ENCODE measurements at regions not wholly inside any gene's neighbourhood (a gene's known extent, or its start where the extent isn't known, plus 50 kb on each side); places are given as distances from the start of the nearest gene placed in this dataset.
A peak's percentile ranks its signal among the peaks of the same experiment; 100 is the strongest.

DNA sequence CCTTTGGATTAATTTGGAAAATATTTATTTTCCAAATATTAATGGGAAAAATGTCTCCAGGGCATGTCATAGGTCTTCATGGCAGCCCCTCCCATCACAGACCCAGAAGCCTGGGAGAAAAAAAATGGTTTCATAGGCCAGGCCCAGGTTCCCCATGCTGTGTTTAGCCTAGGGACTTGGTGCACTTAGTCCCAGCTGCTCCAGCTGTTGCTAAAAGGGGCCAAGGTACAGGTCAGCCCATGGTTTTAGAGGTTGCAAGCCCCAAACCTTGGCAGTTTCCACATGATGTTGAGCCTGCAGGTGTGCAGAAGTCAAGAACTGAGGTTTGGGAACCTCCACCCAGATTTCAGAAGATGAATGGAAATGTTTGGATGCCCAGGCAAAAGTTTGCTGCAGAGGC lies 309.6 kb downstream of the SOCS6 start:
- in situ Hi-C loops (cut with HindIII; ENCODE audit: low pct_unique_long_range_greater_than_20kb, low sequenced_read_pairs) = no loop called here
- ATAC-seq = no peak
- intact Hi-C loops (cut with micrococcal nuclease; ENCODE audit: unreplicated experiment) = no loop called here
- H3K9me3 ChIP-seq (ENCODE audit: control insufficient read depth, insufficient read depth, low read depth, low read length) = no peaks in the 10 kb centered on the region
- BruUV-seq (replicated peaks) = no TSS peak
- no peaks in the 10 kb centered on the region for H3K4me1 ChIP-seq (ENCODE audit: control insufficient read depth, insufficient read depth, low read length)
- TF ChIP-seq, protein P1, sequence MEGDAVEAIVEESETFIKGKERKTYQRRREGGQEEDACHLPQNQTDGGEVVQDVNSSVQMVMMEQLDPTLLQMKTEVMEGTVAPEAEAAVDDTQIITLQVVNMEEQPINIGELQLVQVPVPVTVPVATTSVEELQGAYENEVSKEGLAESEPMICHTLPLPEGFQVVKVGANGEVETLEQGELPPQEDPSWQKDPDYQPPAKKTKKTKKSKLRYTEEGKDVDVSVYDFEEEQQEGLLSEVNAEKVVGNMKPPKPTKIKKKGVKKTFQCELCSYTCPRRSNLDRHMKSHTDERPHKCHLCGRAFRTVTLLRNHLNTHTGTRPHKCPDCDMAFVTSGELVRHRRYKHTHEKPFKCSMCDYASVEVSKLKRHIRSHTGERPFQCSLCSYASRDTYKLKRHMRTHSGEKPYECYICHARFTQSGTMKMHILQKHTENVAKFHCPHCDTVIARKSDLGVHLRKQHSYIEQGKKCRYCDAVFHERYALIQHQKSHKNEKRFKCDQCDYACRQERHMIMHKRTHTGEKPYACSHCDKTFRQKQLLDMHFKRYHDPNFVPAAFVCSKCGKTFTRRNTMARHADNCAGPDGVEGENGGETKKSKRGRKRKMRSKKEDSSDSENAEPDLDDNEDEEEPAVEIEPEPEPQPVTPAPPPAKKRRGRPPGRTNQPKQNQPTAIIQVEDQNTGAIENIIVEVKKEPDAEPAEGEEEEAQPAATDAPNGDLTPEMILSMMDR (IDR thresholded peaks at IDR 0.05) = no peak
- TF ChIP-seq TCF7L2 (IDR thresholded peaks at IDR 0.05; ENCODE audit: low read depth, low read length) (no peak), POLR2AphosphoS5 (IDR thresholded peaks at IDR 0.05; ENCODE audit: low read depth, low read length) (no peak)
- no peak for DNase-seq (ENCODE audit: low read depth, low spot score)
- POLR2A ChIA-PET = no interaction called here
- H3K36me3 ChIP-seq (ENCODE audit: control insufficient read depth, insufficient read depth, low read length) = no peaks in the 10 kb centered on the region
- H3K27me3 ChIP-seq (ENCODE audit: control insufficient read depth, insufficient read depth, low read length) = no peaks in the 10 kb centered on the region
- CTCF ChIA-PET = no interaction called here
- H3K27ac ChIP-seq (ENCODE audit: low read length) = no peak overlapping the region
- no peak overlapping the region for H3K4me3 ChIP-seq (ENCODE audit: low read depth in 2 of 2, low read length in 2 of 2)

DNA sequence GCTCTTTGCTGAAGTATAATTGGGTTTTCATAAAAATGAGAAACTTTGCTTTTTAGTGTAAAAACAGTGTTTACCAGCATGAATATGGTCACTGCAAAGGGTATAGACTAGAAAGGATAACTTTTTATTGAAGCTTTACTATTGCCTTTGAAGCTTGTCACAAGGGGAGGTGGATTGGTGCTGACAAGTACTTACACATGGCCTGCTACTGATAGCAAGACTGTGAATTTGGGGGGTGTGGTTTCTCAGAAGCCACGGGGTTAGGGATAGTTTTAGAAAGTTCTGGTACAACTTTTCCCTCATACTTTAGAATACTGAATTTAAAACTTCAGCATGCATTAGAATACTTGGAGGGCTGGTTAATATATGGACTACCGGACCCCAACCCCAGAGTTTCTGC lies 294.1 kb downstream of the SOCS6 start:
- in situ Hi-C loops (cut with HindIII; ENCODE audit: low pct_unique_long_range_greater_than_20kb, low sequenced_read_pairs) (no loop called here), intact Hi-C loops (cut with micrococcal nuclease; ENCODE audit: unreplicated experiment) (no loop called here)
- H3K4me1 ChIP-seq (ENCODE audit: control insufficient read depth, insufficient read depth, low read length) = no peaks in the 10 kb centered on the region
- no peak for TF ChIP-seq POLR2AphosphoS5 (IDR thresholded peaks at IDR 0.05; ENCODE audit: low read depth, low read length)
- TF ChIP-seq, protein P2, sequence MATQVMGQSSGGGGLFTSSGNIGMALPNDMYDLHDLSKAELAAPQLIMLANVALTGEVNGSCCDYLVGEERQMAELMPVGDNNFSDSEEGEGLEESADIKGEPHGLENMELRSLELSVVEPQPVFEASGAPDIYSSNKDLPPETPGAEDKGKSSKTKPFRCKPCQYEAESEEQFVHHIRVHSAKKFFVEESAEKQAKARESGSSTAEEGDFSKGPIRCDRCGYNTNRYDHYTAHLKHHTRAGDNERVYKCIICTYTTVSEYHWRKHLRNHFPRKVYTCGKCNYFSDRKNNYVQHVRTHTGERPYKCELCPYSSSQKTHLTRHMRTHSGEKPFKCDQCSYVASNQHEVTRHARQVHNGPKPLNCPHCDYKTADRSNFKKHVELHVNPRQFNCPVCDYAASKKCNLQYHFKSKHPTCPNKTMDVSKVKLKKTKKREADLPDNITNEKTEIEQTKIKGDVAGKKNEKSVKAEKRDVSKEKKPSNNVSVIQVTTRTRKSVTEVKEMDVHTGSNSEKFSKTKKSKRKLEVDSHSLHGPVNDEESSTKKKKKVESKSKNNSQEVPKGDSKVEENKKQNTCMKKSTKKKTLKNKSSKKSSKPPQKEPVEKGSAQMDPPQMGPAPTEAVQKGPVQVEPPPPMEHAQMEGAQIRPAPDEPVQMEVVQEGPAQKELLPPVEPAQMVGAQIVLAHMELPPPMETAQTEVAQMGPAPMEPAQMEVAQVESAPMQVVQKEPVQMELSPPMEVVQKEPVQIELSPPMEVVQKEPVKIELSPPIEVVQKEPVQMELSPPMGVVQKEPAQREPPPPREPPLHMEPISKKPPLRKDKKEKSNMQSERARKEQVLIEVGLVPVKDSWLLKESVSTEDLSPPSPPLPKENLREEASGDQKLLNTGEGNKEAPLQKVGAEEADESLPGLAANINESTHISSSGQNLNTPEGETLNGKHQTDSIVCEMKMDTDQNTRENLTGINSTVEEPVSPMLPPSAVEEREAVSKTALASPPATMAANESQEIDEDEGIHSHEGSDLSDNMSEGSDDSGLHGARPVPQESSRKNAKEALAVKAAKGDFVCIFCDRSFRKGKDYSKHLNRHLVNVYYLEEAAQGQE (IDR thresholded peaks at IDR 0.05; ENCODE audit: insufficient read depth in 1 of 2, low read depth in 2 of 2, low read length in 1 of 2) = no peak
- no peak for TF ChIP-seq SIN3A (IDR thresholded peaks at IDR 0.05; ENCODE audit: borderline replicate concordance, insufficient read depth, low read depth, low read length)
- TF ChIP-seq, protein P1 (IDR thresholded peaks at IDR 0.05) = no peak
- no peak for TF ChIP-seq TCF7L2 (IDR thresholded peaks at IDR 0.05; ENCODE audit: low read depth, low read length)
- POLR2A ChIA-PET = no interaction called here
- no peaks in the 10 kb centered on the region for H3K9me3 ChIP-seq (ENCODE audit: control insufficient read depth, insufficient read depth, low read depth, low read length)
- CTCF ChIA-PET = no interaction called here
- DNase-seq (ENCODE audit: low read depth, low spot score) (no peak), ATAC-seq (no peak)
- BruUV-seq (replicated peaks) = no TSS peak
- no peaks in the 10 kb centered on the region for H3K27me3 ChIP-seq (ENCODE audit: control insufficient read depth, insufficient read depth, low read length)
- no peak overlapping the region for H3K4me3 ChIP-seq (ENCODE audit: low read depth in 2 of 2, low read length in 2 of 2)
- no peaks in the 10 kb centered on the region for H3K36me3 ChIP-seq (ENCODE audit: control insufficient read depth, insufficient read depth, low read length)
- H3K27ac ChIP-seq (ENCODE audit: low read length) = no peak overlapping the region

GRCh38 chr18:70578480-70578879 lies 289.6 kb downstream of the SOCS6 start:
- H3K27ac ChIP-seq (ENCODE audit: low read length) = no peak overlapping the region
- TF ChIP-seq, protein P2 (IDR thresholded peaks at IDR 0.05; ENCODE audit: insufficient read depth in 1 of 2, low read depth in 2 of 2, low read length in 1 of 2) = no peak
- TF ChIP-seq, protein P1 (IDR thresholded peaks at IDR 0.05) = peak; percentile 34; the same call in 1 of the 2 replicates
- no TSS peak for BruUV-seq (replicated peaks)
- ATAC-seq (no peak), DNase-seq (ENCODE audit: low read depth, low spot score) (no peak)
- no peaks in the 10 kb centered on the region for H3K9me3 ChIP-seq (ENCODE audit: control insufficient read depth, insufficient read depth, low read depth, low read length)
- ChIA-PET POLR2A (no interaction called here), CTCF (no interaction called here)
- in situ Hi-C loops (cut with HindIII; ENCODE audit: low pct_unique_long_range_greater_than_20kb, low sequenced_read_pairs) (no loop called here), intact Hi-C loops (cut with micrococcal nuclease; ENCODE audit: unreplicated experiment) (no loop called here)
- H3K36me3 ChIP-seq (ENCODE audit: control insufficient read depth, insufficient read depth, low read length) = no peaks in the 10 kb centered on the region
- no peak overlapping the region for H3K4me3 ChIP-seq (ENCODE audit: low read depth in 2 of 2, low read length in 2 of 2)
- no peaks in the 10 kb centered on the region for H3K4me1 ChIP-seq (ENCODE audit: control insufficient read depth, insufficient read depth, low read length)
- H3K27me3 ChIP-seq (ENCODE audit: control insufficient read depth, insufficient read depth, low read length) = no peaks in the 10 kb centered on the region
